Omental fat pad (tissue), 3 donors: ENCODE measurements at regions not wholly inside any gene's neighbourhood (a gene's known extent, or its start where the extent isn't known, plus 50 kb on each side); places are given as distances from the start of the nearest gene placed in this dataset.
"Not testable (repeated sequence)": the region's sequence is repeated elsewhere in the genome, so short reads cannot be mapped to it uniquely, and the experiment has no call there.

Experiments
- ATAC-seq: fragments of 150-250 bp; one replicate; pipeline ENCODE4 v1.9.1; 2016; ENCODE audit warnings: mild to moderate bottlenecking, moderate library complexity; ENCODE audit not compliant: low FRiP score
- DNase-seq: peaks from one replicate; pipeline ENCODE4 v3.0.0-alpha.2; 2019; ENCODE audit warnings: low spot score
- TF ChIP-seq, protein P1 (sequence below), 3 donors: fragments of 450-650 bp; IDR thresholded peaks; one replicate each; pipeline ENCODE4 v1.5.1; 2016 to 2017; ENCODE audit warnings: antibody characterized with exemption in 3 of 3, mild to moderate bottlenecking in 3 of 3, moderate library complexity in 2 of 3

DNA sequence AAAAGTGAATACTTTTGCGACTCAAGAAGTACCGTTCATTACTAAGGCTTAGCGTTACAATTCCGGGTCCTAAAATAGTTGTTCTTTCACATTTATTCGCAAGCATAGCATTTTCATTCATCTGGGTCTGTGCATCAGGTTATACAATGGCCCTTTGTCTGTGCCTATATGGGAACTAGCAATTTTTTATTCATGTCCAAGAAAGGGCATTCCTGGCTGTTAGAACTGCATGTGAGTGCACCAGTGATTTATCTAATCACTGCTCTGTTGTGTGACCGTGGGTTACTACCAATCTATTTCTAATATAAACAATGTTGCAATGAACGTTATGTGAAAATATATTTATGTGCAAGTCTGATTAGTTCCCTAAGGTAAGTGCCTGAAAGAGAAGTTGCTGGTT, 63.8 kb downstream of the SPANXA1 start:
- ATAC-seq, DNase-seq: not testable (repeated sequence)

DNA sequence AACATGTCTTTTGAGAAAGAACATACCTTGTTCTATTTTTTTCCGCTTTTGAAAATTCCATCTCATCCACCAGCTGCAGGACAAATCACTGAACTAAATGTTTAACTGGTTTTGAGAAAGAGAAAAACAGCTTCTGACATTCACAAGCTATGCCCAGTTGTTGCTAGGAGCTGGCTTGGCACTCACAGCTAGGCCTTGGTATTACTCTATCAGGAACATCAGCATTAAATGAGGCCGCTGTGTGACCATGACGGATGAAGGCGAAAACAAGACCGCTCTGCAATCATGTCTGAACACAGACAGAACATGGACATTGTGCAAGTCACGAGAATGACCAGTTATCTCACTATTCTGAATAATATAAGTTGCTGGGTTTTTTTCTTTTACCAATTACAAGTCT, 108.8 kb downstream of the SPANXA1 start:
- not testable (repeated sequence) for ATAC-seq, DNase-seq

DNA sequence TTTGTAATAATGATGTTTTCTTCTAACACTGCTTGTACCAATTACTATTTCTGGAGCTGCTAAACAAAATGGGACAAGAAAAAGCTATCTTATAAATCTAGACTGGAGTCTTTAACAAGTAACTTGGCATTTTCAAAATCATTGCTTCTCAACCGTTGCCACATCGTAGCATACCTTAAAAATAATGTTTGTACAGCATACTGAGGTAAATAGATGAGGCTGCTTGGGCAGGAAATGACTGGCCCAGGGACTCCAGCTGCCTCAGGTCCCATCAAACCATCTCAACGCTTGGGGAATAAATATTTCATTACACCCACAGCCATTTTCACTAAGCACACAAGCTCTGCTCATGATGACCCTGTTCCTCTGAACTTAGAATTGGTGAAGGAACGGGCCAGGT, 115.1 kb downstream of the SPANXA1 start:
- ATAC-seq (no peak), DNase-seq (no peak)
- TF ChIP-seq, protein P1, sequence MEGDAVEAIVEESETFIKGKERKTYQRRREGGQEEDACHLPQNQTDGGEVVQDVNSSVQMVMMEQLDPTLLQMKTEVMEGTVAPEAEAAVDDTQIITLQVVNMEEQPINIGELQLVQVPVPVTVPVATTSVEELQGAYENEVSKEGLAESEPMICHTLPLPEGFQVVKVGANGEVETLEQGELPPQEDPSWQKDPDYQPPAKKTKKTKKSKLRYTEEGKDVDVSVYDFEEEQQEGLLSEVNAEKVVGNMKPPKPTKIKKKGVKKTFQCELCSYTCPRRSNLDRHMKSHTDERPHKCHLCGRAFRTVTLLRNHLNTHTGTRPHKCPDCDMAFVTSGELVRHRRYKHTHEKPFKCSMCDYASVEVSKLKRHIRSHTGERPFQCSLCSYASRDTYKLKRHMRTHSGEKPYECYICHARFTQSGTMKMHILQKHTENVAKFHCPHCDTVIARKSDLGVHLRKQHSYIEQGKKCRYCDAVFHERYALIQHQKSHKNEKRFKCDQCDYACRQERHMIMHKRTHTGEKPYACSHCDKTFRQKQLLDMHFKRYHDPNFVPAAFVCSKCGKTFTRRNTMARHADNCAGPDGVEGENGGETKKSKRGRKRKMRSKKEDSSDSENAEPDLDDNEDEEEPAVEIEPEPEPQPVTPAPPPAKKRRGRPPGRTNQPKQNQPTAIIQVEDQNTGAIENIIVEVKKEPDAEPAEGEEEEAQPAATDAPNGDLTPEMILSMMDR (IDR thresholded peaks at IDR 0.05), result no peak

DNA sequence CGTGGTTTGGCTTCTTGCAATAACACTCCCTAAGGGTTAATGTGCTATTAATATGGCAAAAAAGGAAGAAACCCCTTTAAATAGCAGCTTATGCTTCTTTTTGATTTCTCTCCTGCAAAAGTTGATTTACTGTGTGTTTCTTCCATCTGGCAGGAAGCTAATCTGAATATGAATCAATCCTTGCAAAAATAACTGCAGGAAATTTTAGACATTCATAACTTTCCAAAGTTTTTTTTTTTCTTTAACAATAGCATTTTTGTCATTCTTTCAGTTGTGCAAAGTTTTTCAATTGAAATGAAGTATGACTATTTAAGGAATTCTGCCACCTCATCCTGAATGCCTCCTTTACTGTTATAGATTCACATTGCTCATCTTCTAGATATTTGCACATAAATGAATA, 115.6 kb downstream of the SPANXA1 start:
- ATAC-seq, result no peak
- DNase-seq, result no peak
- TF ChIP-seq, protein P1 (IDR thresholded peaks at IDR 0.05), result no peak

DNA sequence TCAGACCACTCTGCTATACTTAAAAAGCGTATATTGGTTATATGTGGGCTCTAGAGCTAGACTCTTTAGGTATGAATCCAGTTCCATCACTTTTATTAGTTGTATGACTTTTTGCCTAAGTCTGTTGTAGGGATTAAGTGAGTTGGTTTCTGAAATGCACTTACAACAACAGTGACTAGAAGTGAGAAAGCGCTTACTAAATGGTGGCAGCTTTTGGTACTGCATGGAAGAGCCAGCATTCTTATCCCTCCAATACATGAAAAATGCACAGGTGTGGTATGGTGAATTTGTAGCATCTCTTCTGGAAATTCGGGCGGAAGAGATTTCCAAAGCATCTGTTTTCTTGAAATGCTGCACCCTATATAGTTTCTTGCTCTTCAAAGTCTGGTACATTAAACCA, 117.1 kb downstream of the SPANXA1 start:
- TF ChIP-seq, protein P1 (IDR thresholded peaks at IDR 0.05), result no peak
- DNase-seq, result no peak
- ATAC-seq, result no peak

DNA sequence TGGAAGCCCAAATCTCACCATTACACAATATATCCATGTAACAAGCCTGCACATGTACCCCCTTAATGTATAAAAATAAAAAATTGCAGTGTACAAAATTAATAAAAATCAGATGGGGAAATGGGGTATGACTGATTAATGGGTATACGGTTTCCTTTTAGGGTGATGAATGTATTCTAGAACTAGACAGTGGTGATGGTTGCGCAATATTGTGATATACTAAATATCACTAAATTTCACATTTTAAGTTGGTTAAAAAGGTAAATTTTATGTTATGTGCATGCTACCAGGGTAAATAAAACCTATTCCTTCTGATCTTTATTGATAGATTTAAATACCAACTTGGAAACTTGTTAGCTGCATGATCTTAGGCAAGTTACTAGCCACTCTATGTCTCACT, 129.4 kb downstream of the SPANXA1 start:
- TF ChIP-seq, protein P1 (IDR thresholded peaks at IDR 0.05), result no peak
- ATAC-seq, result no peak
- DNase-seq, result no peak

DNA sequence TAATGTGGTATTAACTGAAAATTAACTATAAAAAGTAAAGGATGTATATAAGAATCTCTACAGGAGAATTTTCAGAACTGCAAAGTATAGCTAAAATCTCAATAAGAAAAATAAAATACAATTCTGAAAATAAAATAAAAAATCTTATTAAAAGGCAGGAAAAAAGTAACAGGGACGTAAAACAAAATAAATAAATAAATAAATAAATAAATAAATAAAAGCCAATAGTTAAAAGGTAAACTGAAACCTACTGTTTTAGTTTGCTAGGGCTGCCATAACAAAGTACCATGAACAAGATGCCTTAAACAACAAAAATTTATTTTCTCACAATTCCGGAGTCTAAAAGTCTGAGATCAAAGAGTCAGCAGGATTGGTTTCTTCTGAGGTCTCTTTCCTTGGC, 140.6 kb downstream of the SPANXA1 start:
- TF ChIP-seq, protein P1 (IDR thresholded peaks at IDR 0.05), result no peak
- DNase-seq (no peak), ATAC-seq (no peak)

DNA sequence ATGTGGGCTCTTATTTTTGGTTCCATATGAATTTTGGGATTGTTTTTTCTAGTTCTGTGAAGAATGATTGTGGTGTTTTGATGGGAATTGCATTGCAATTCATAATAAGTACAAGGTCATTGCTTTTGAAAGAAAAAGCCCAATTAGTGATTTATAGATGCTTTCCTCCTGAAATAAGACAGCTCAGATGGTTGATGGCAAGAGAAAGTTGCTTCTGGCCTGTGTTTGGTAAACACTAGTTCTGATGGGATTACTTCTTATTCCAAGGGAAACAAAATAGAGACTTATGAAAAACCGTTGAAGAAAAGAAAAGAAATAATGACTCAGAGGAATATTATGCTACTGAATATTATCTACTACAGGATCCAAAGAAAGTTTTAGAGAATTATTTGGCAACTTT, 144.9 kb downstream of the SPANXA1 start:
- TF ChIP-seq, protein P1 (IDR thresholded peaks at IDR 0.05), result no peak
- ATAC-seq, result no peak
- no peak for DNase-seq
